Chondrocyte (in vitro differentiated cells): ENCODE measurements at regions not wholly inside any gene's neighbourhood (a gene's known extent, or its start where the extent isn't known, plus 50 kb on each side); places are given as distances from the start of the nearest gene placed in this dataset.

Experiments used
- DNase-seq: peaks from one replicate; pipeline ENCODE4 v3.0.0; 2021; ENCODE audit warnings: mixed read lengths, low spot score
- H3K27ac Mint-ChIP-seq: one replicate; pipeline ENCODE4 v1.8.0; 2021; ENCODE audit warnings: mild to moderate bottlenecking, moderate library complexity, mixed read lengths; ENCODE audit not compliant: unreplicated experiment
- H3K27me3 Mint-ChIP-seq: 2 replicates; pipeline ENCODE4 v1.8.0; 2021; ENCODE audit warnings: low read depth, mixed read lengths
- H3K36me3 Mint-ChIP-seq: 2 replicates; pipeline ENCODE4 v1.8.0; 2021; ENCODE audit warnings: low read depth, mixed read lengths
- H3K4me1 Mint-ChIP-seq: 2 replicates; pipeline ENCODE4 v1.8.0; 2021; ENCODE audit warnings: low read depth, mild to moderate bottlenecking, mixed read lengths
- H3K4me3 Mint-ChIP-seq: one replicate; pipeline ENCODE4 v1.8.0; 2021; ENCODE audit warnings: mild to moderate bottlenecking, moderate library complexity, mixed read lengths; ENCODE audit not compliant: unreplicated experiment
- H3K9me3 Mint-ChIP-seq: 2 replicates; pipeline ENCODE4 v1.8.0; 2021; ENCODE audit warnings: low read depth, mixed read lengths
- TF ChIP-seq, protein P1 (sequence below): fragments of 200-600 bp; sonication (generic); IDR thresholded peaks from 2 replicates; pipeline ENCODE4 v1.5.0; 2021; ENCODE audit warnings: antibody characterized with exemption, mild to moderate bottlenecking, moderate library complexity

GRCh38 chr20:58569241-58570125 is 54.3 kb upstream of the APCDD1L start:
- Mint-ChIP-seq H3K4me3 (no peak overlapping the region), H3K9me3 (no peaks in the 10 kb centered on the region), H3K36me3 (no peaks in the 10 kb centered on the region), H3K27ac (peak overlapping the region; percentile 74), H3K27me3 (peaks cover 2% of the 10 kb centered on the region), H3K4me1 (peaks cover 56% of the 10 kb centered on the region)
- TF ChIP-seq, protein P1, sequence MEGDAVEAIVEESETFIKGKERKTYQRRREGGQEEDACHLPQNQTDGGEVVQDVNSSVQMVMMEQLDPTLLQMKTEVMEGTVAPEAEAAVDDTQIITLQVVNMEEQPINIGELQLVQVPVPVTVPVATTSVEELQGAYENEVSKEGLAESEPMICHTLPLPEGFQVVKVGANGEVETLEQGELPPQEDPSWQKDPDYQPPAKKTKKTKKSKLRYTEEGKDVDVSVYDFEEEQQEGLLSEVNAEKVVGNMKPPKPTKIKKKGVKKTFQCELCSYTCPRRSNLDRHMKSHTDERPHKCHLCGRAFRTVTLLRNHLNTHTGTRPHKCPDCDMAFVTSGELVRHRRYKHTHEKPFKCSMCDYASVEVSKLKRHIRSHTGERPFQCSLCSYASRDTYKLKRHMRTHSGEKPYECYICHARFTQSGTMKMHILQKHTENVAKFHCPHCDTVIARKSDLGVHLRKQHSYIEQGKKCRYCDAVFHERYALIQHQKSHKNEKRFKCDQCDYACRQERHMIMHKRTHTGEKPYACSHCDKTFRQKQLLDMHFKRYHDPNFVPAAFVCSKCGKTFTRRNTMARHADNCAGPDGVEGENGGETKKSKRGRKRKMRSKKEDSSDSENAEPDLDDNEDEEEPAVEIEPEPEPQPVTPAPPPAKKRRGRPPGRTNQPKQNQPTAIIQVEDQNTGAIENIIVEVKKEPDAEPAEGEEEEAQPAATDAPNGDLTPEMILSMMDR: no peak
- peak; percentile 78 for DNase-seq

- H3K4me3 Mint-ChIP-seq: no peak overlapping the region
- peaks cover 1% of the 10 kb centered on the region for H3K36me3 Mint-ChIP-seq
- peaks cover 56% of the 10 kb centered on the region for H3K4me1 Mint-ChIP-seq
- peak; percentile 63 for DNase-seq
- TF ChIP-seq, protein P1: no peak
- no peaks in the 10 kb centered on the region for H3K27me3 Mint-ChIP-seq
- peaks cover 1% of the 10 kb centered on the region for H3K9me3 Mint-ChIP-seq
- peak overlapping the region; percentile 74 for H3K27ac Mint-ChIP-seq
Observed at GRCh38 chr20:58568483-58569240, 53.5 kb upstream of the APCDD1L start.

GRCh38 chr20:58568126-58568482 is 52.9 kb upstream of the APCDD1L start:
- Mint-ChIP-seq H3K4me1 (peaks cover 54% of the 10 kb centered on the region), H3K27me3 (no peaks in the 10 kb centered on the region), H3K36me3 (peaks cover 4% of the 10 kb centered on the region), H3K27ac (peak overlapping the region; percentile 27), H3K4me3 (no peak overlapping the region), H3K9me3 (peaks cover 5% of the 10 kb centered on the region)
- TF ChIP-seq, protein P1: no peak
- peak; percentile 25 for DNase-seq

- H3K27ac Mint-ChIP-seq: peak overlapping the region; percentile 2
- H3K36me3 Mint-ChIP-seq: peaks cover 4% of the 10 kb centered on the region
- no peaks in the 10 kb centered on the region for H3K27me3 Mint-ChIP-seq
- peaks cover 5% of the 10 kb centered on the region for H3K9me3 Mint-ChIP-seq
- peaks cover 48% of the 10 kb centered on the region for H3K4me1 Mint-ChIP-seq
- no peak overlapping the region for H3K4me3 Mint-ChIP-seq
- DNase-seq: peak; percentile 73
- TF ChIP-seq, protein P1: no peak
Observed at GRCh38 chr20:58567437-58567836, 52.2 kb upstream of the APCDD1L start.

- Mint-ChIP-seq H3K27me3 (no peaks in the 10 kb centered on the region), H3K9me3 (peaks cover 5% of the 10 kb centered on the region)
Observed at GRCh38 chr20:58566981-58567380, 51.8 kb upstream of the APCDD1L start.

More at GRCh38 chr20:58566981-58567380, 51.8 kb upstream of the APCDD1L start:
- Mint-ChIP-seq H3K27ac (peak overlapping the region; percentile 1), H3K4me1 (peaks cover 43% of the 10 kb centered on the region), H3K36me3 (peaks cover 4% of the 10 kb centered on the region), H3K4me3 (no peak overlapping the region)
- peak; percentile 24 for DNase-seq
- TF ChIP-seq, protein P1: no peak
